GM12878 (cell line): ENCODE measurements at regions not wholly inside any gene's neighbourhood (a gene's known extent, or its start where the extent isn't known, plus 50 kb on each side); places are given as distances from the start of the nearest gene placed in this dataset.

Experiments used
- ATAC-seq: fragments of 200-7000 bp; cut with Tn5 transposase; 3 replicates; pipeline ENCODE4 v1.9.1; 2020; ENCODE audit warnings: mild to moderate bottlenecking, moderate library complexity
- BruUV-seq: library from RNA; stranded (reverse); fragments of 400-500 nt; replicated peaks from 2 replicates; lab custom pipeline; 2021; lab: Mats Ljungman, UMichigan
- CTCF ChIA-PET: fragments of 300-600 bp; sonication (Branson Sonifier 250); formaldehyde crosslinking; extraction: SDS; loops from one replicate; lab custom pipeline; 2021; ENCODE audit warnings: inconsistent platforms; lab: Yijun Ruan, JAX
- POLR2A ChIA-PET: fragments of 350-600 bp; formaldehyde crosslinking; extraction: SDS; loops from one replicate; lab custom pipeline; 2021; ENCODE audit warnings: inconsistent platforms; lab: Charles Lee
- RAD21 ChIA-PET: fragments of 300-600 bp; sonication (Branson Sonifier 250); formaldehyde crosslinking; loops from one replicate; lab custom pipeline; 2023; ENCODE audit warnings: antibody characterized with exemption; ENCODE audit not compliant: unreplicated experiment; lab: Charles Lee
- SMC1A ChIA-PET: fragments of 300-600 bp; sonication (Branson Sonifier 250); formaldehyde crosslinking; loops from one replicate; lab custom pipeline; 2023; ENCODE audit not compliant: unreplicated experiment, uncharacterized antibody; lab: Charles Lee
- DNase-seq: peaks from one replicate; pipeline ENCODE4 v3.0.0-alpha.2; 2011; ENCODE audit warnings: low read depth, low spot score
- FAIRE-seq: peaks from 3 replicates; lab custom pipeline; 2011; peaks lifted over from hg19 to GRCh38; lab: Jason Lieb, UNC
- H2AFZ ChIP-seq: 2 replicates; pipeline ENCODE4 v1.6.0; 2011; ENCODE audit warnings: low read depth, low read length, control low read depth; ENCODE audit not compliant: control insufficient read depth
- H3K27ac ChIP-seq: 2 replicates; pipeline ENCODE4 v1.5.1; 2011; ENCODE audit warnings: control low read depth; ENCODE audit not compliant: control insufficient read depth, insufficient read depth
- H3K27me3 ChIP-seq, 2 experiments: replicated peaks in 1 of 2; 2 replicates each; pipeline versions ENCODE4 v1.6.0 to v1.6.1; 2011; ENCODE audit warnings: low read length in 1 of 2; ENCODE audit not compliant: control insufficient read depth in 2 of 2, insufficient read depth in 2 of 2
- H3K36me3 ChIP-seq, 2 experiments: 2 replicates each; pipeline ENCODE4 v1.5.1; 2011; ENCODE audit warnings: low read length in 1 of 2; ENCODE audit not compliant: control insufficient read depth in 2 of 2, insufficient read depth in 2 of 2
- H3K4me1 ChIP-seq: 2 replicates; pipeline ENCODE4 v1.6.1; 2011; ENCODE audit warnings: mild to moderate bottlenecking, low read length, moderate library complexity, mixed read lengths; ENCODE audit not compliant: control insufficient read depth, insufficient read depth
- H3K4me2 ChIP-seq: 2 replicates; pipeline ENCODE4 v1.6.0; 2011; ENCODE audit warnings: control low read depth; ENCODE audit not compliant: control insufficient read depth, insufficient read depth
- H3K4me3 ChIP-seq: fragments of 200-600 bp; sonication (generic); 2 replicates; pipeline ENCODE4 v1.5.1; 2016
- H3K79me2 ChIP-seq: 2 replicates; pipeline ENCODE4 v1.6.0; 2011; ENCODE audit warnings: low read length; ENCODE audit not compliant: control insufficient read depth, insufficient read depth
- H3K9ac ChIP-seq: 2 replicates; pipeline ENCODE4 v1.8.0; 2011; ENCODE audit warnings: low read length, control low read depth, mixed read lengths; ENCODE audit not compliant: control insufficient read depth, insufficient read depth
- H3K9me3 ChIP-seq: replicated peaks from 3 replicates; pipeline ENCODE4 v1.5.1; 2011; ENCODE audit warnings: mild to moderate bottlenecking, low read length; ENCODE audit not compliant: control insufficient read depth, insufficient read depth
- H4K20me1 ChIP-seq: 2 replicates; pipeline ENCODE4 v1.6.0; 2011; ENCODE audit not compliant: control insufficient read depth, insufficient read depth
- E2F8 ChIP-seq: fragments of 450-650 bp; IDR thresholded peaks from 2 replicates; pipeline ENCODE4 v1.6.1; 2018; ENCODE audit warnings: mild to moderate bottlenecking, low read depth, moderate library complexity; ENCODE audit not compliant: partially characterized antibody
- GABPA ChIP-seq: IDR thresholded peaks from 2 replicates; pipeline ENCODE4 v1.6.1; 2014; ENCODE audit warnings: antibody characterized with exemption, low read depth, mild to moderate bottlenecking, inconsistent platforms
- HDAC6 ChIP-seq: fragments of 200-600 bp; sonication (generic); IDR thresholded peaks from one replicate; pipeline ENCODE4 v1.8.0; 2017; ENCODE audit warnings: antibody characterized with exemption; ENCODE audit not compliant: unreplicated experiment
- RCOR1 ChIP-seq: conservative IDR thresholded peaks from 2 replicates; pipeline ENCODE4 v1.6.1; 2012; ENCODE audit warnings: low read depth, low read length, improper control_type of control experiment
- SIN3A ChIP-seq: IDR thresholded peaks from 2 replicates; pipeline ENCODE4 v1.6.1; 2012; ENCODE audit warnings: low read depth, low read length, improper control_type of control experiment
- SPI1 ChIP-seq: IDR thresholded peaks from 2 replicates; pipeline ENCODE4 v1.6.1; 2011; ENCODE audit warnings: low read depth, mild to moderate bottlenecking, low read length, moderate library complexity, borderline replicate concordance; ENCODE audit not compliant: insufficient read depth
- TARDBP ChIP-seq: IDR thresholded peaks from 2 replicates; pipeline ENCODE4 v1.6.1; 2016; ENCODE audit warnings: borderline replicate concordance
- ZNF687 ChIP-seq: fragments of 450-650 bp; IDR thresholded peaks from 2 replicates; pipeline ENCODE4 v1.6.1; 2017; ENCODE audit warnings: mild to moderate bottlenecking, moderate library complexity
- whole genome bisulfite sequencing: methylation state at CpG from one replicate; pipeline ENCODE4 v1.1.6; 2016; ENCODE audit warnings: low lambda C conversion rate; ENCODE audit not compliant: insufficient replicate concordance, insufficient coverage; ENCODE audit errors: missing lambda C conversion rate; 5-methylcytosine and 5-hydroxymethylcytosine counted together
- in situ Hi-C: fragments of 300-500 bp; cut with MboI; formaldehyde crosslinking; loops from 9 replicates; pipeline ENCODE4 v1.14.3; 2018; ENCODE audit warnings: mixed read lengths
- intact Hi-C: fragments of 100-400 bp; cut with micrococcal nuclease; formaldehyde crosslinking; loops from one replicate; pipeline ENCODE4 v1.14.2; 2022; ENCODE audit not compliant: unreplicated experiment
- TF ChIP-seq, protein P1 (sequence below): IDR thresholded peaks from 2 replicates; pipeline ENCODE4 v1.6.1; 2011; ENCODE audit warnings: low read depth, low read length, improper control_type of control experiment, borderline replicate concordance

DNA sequence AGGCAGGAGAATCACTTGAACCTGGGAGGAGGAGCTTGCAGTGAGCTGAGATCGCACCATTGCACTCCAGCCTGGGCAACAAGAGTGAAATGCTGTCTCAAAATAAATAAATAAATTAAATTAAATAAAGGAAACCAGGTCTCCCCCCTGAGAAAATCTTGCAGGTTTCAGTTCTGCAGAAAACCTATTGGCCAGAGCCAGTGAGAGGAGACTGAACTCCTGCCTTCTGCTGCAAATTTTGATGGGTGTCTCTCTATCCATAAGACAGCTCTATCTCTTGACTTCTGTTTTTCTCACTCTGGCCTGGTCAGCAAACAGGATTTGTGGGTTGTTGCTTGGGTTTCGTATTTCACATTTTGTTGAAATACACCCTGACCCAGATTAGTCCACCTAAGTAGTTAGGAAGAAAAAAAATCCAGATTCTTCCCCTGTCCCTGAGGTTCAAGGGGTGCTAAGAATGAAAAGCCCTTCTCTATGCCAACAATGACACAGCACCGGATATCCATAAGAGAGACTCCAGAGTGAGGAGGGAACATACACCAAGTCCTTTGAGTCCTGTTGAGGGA, 86.7 kb upstream of the MAP4K4 start:
- H3K36me3 ChIP-seq: no peaks in the 10 kb centered on the region
- H2AFZ ChIP-seq: no peak overlapping the region
- POLR2A ChIA-PET: no interaction called here
- TF ChIP-seq HDAC6 (no peak), SPI1 (peak; percentile 44; the same call in 1 of the 2 replicates)
- RAD21 ChIA-PET: no interaction called here
- H3K9me3 ChIP-seq: no peaks in the 10 kb centered on the region
- H3K4me1 ChIP-seq: no peaks in the 10 kb centered on the region
- no peak overlapping the region for H3K4me2 ChIP-seq
- ATAC-seq: peak; percentile 36; the same call in 1 of the 3 replicates
- BruUV-seq: no TSS peak
- intact Hi-C loops: no loop called here
- in situ Hi-C loops: no loop called here
- CTCF ChIA-PET: no interaction called here
- DNase-seq: no peak
- no peak for FAIRE-seq
- no peak overlapping the region for H3K27ac ChIP-seq
- H3K79me2 ChIP-seq: no peaks in the 10 kb centered on the region
- H3K27me3 ChIP-seq: no peaks in the 10 kb centered on the region
- H4K20me1 ChIP-seq: no peaks in the 10 kb centered on the region
- H3K9ac ChIP-seq: no peak overlapping the region
- H3K4me3 ChIP-seq: no peak overlapping the region
- SMC1A ChIA-PET: no interaction called here
- WGBS: 31% methylated on average over 3 of the region's 3 CpGs

DNA sequence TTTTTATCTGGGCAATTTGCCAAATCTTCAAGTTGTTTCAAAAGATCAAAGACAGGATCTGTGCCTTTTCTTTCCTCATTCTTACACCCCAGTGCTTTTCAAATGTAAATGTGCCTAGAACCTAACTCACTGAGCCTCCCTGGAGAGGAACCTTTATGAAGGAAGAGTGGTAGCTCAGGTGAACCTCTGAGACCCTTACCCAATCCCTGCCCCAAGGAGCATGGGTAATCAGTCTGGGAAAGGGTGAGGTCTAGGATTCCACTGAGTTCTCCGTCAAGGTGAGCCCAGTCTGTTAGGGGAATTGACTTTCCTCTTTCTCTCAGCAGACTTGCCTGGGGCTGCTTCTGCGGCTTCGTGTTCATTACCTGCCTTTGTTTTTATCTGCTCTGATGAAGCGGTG, 88.1 kb upstream of the MAP4K4 start:
- H2AFZ ChIP-seq: no peak overlapping the region
- H3K9ac ChIP-seq: no peak overlapping the region
- no peaks in the 10 kb centered on the region for H3K4me1 ChIP-seq
- no peaks in the 10 kb centered on the region for H4K20me1 ChIP-seq
- H3K27ac ChIP-seq: no peak overlapping the region
- no peaks in the 10 kb centered on the region for H3K9me3 ChIP-seq
- H3K36me3 ChIP-seq: no peaks in the 10 kb centered on the region
- in situ Hi-C loops: no loop called here
- ChIA-PET POLR2A (no interaction called here), RAD21 (no interaction called here), CTCF (interaction anchor here (0.6 kb wide), 1 partner anchor 421 kb away, joined by 3 read pairs; no protein-coding TSS in a partner anchor), SMC1A (no interaction called here)
- DNase-seq (no peak), FAIRE-seq (no peak), ATAC-seq (no peak)
- WGBS: 64% methylated on average over 4 of the region's 4 CpGs
- no peaks in the 10 kb centered on the region for H3K27me3 ChIP-seq
- no peak overlapping the region for H3K4me2 ChIP-seq
- H3K79me2 ChIP-seq: no peaks in the 10 kb centered on the region
- intact Hi-C loops: no loop called here
- H3K4me3 ChIP-seq: no peak overlapping the region
- no TSS peak for BruUV-seq
- TF ChIP-seq E2F8: no peak
- TF ChIP-seq GABPA: no peak
- TF ChIP-seq, protein P1, sequence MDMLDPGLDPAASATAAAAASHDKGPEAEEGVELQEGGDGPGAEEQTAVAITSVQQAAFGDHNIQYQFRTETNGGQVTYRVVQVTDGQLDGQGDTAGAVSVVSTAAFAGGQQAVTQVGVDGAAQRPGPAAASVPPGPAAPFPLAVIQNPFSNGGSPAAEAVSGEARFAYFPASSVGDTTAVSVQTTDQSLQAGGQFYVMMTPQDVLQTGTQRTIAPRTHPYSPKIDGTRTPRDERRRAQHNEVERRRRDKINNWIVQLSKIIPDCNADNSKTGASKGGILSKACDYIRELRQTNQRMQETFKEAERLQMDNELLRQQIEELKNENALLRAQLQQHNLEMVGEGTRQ: no peak
- TF ChIP-seq RCOR1: no peak
- TF ChIP-seq ZNF687: no peak
- no peak for TF ChIP-seq SIN3A
- no peak for TF ChIP-seq TARDBP
